ENCODE measurements at regions not wholly inside any gene's neighbourhood (a gene's known extent, or its start where the extent isn't known, plus 50 kb on each side); places are given as distances from the start of the nearest gene placed in this dataset.

- no peaks in the 10 kb centered on the region for H3K9me3 Mint-ChIP-seq (ENCODE audit: low read depth)
- H3K4me1 Mint-ChIP-seq (ENCODE audit: low read depth) = peaks cover 21% of the 10 kb centered on the region
- H3K4me3 Mint-ChIP-seq (ENCODE audit: low read depth) = peak overlapping the region; percentile 91
- no peak for TF ChIP-seq CTCF (IDR thresholded peaks at IDR 0.05; ENCODE audit: unreplicated experiment)
- no peaks in the 10 kb centered on the region for H3K27me3 Mint-ChIP-seq
- peak; percentile 57 for DNase-seq (ENCODE audit: low spot score, unreplicated experiment)
- H3K27ac Mint-ChIP-seq = peak overlapping the region; percentile 99
- no peaks in the 10 kb centered on the region for H3K36me3 Mint-ChIP-seq (ENCODE audit: insufficient read depth)
Measured at GRCh38 chr6:26157251-26158075, 70.2 kb downstream of the HFE start.

GRCh38 chr6:26158076-26158580 is 70.9 kb downstream of the HFE start:
- Mint-ChIP-seq H3K4me1 (ENCODE audit: low read depth) (peaks cover 21% of the 10 kb centered on the region), H3K27ac (peak overlapping the region; percentile 99), H3K9me3 (ENCODE audit: low read depth) (no peaks in the 10 kb centered on the region), H3K4me3 (ENCODE audit: low read depth) (peak overlapping the region; percentile 91), H3K36me3 (ENCODE audit: insufficient read depth) (no peaks in the 10 kb centered on the region), H3K27me3 (no peaks in the 10 kb centered on the region)
- TF ChIP-seq CTCF (IDR thresholded peaks at IDR 0.05; ENCODE audit: unreplicated experiment) = no peak
- DNase-seq (ENCODE audit: low spot score, unreplicated experiment) = peak; percentile 66

- H3K27me3 Mint-ChIP-seq = no peaks in the 10 kb centered on the region
- no peaks in the 10 kb centered on the region for H3K36me3 Mint-ChIP-seq (ENCODE audit: insufficient read depth)
- peak overlapping the region; percentile 91 for H3K4me3 Mint-ChIP-seq (ENCODE audit: low read depth)
- H3K9me3 Mint-ChIP-seq (ENCODE audit: low read depth) = no peaks in the 10 kb centered on the region
- H3K4me1 Mint-ChIP-seq (ENCODE audit: low read depth) = peaks cover 20% of the 10 kb centered on the region
- TF ChIP-seq CTCF (IDR thresholded peaks at IDR 0.05; ENCODE audit: unreplicated experiment) = no peak
- DNase-seq (ENCODE audit: low spot score, unreplicated experiment) = no peak
- H3K27ac Mint-ChIP-seq = peak overlapping the region; percentile 99
Measured at GRCh38 chr6:26158581-26159356, 71.5 kb downstream of the HFE start.

- DNase-seq (ENCODE audit: low spot score, unreplicated experiment) = no peak
- H3K27me3 Mint-ChIP-seq = no peaks in the 10 kb centered on the region
- H3K27ac Mint-ChIP-seq = peak overlapping the region; percentile 99
Measured at GRCh38 chr6:26159357-26160273, 72.4 kb downstream of the HFE start.

More at GRCh38 chr6:26159357-26160273, 72.4 kb downstream of the HFE start:
- Mint-ChIP-seq H3K4me1 (ENCODE audit: low read depth) (peaks cover 19% of the 10 kb centered on the region), H3K36me3 (ENCODE audit: insufficient read depth) (no peaks in the 10 kb centered on the region), H3K9me3 (ENCODE audit: low read depth) (no peaks in the 10 kb centered on the region), H3K4me3 (ENCODE audit: low read depth) (peak overlapping the region; percentile 91)
- no peak for TF ChIP-seq CTCF (IDR thresholded peaks at IDR 0.05; ENCODE audit: unreplicated experiment)

Data from progenitor cell of endocrine pancreas (in vitro differentiated cells).